Astrocyte (in vitro differentiated cells and primary cell): ENCODE measurements at regions not wholly inside any gene's neighbourhood (a gene's known extent, or its start where the extent isn't known, plus 50 kb on each side); places are given as distances from the start of the nearest gene placed in this dataset.

Source experiments
- DNase-seq: peaks from one replicate; pipeline ENCODE4 v3.0.0-alpha.2; 2010; ENCODE audit warnings: low read depth
- FAIRE-seq: peaks from 2 replicates; lab custom pipeline; 2011; peaks lifted over from hg19 to GRCh38; lab: Jason Lieb, UNC
- H2AFZ ChIP-seq: 2 replicates; pipeline ENCODE4 v1.6.0; 2012; ENCODE audit warnings: low read depth, low read length, inconsistent platforms
- H3K27ac ChIP-seq: 2 replicates; pipeline ENCODE4 v1.5.1; 2011; ENCODE audit warnings: low read depth, low read length, inconsistent platforms
- H3K27me3 ChIP-seq: 2 replicates; pipeline ENCODE4 v1.6.0; 2011; ENCODE audit warnings: low read length, inconsistent platforms; ENCODE audit not compliant: insufficient read depth
- H3K36me3 ChIP-seq: 2 replicates; pipeline ENCODE4 v1.5.1; 2011; ENCODE audit warnings: low read length, inconsistent platforms; ENCODE audit not compliant: insufficient read depth
- H3K4me1 ChIP-seq: 2 replicates; pipeline ENCODE4 v1.5.1; 2011; ENCODE audit warnings: low read length, inconsistent platforms; ENCODE audit not compliant: insufficient read depth
- H3K4me2 ChIP-seq: 2 replicates; pipeline ENCODE4 v1.6.0; 2012; ENCODE audit warnings: low read length, inconsistent platforms
- H3K4me3 ChIP-seq: 2 replicates; pipeline ENCODE4 v1.5.1; 2011; ENCODE audit warnings: low read depth, mild to moderate bottlenecking, low read length, inconsistent platforms; ENCODE audit not compliant: insufficient read depth
- H3K79me2 ChIP-seq: 2 replicates; pipeline ENCODE4 v1.6.0; 2012; ENCODE audit warnings: mild to moderate bottlenecking, low read length, inconsistent platforms; ENCODE audit not compliant: insufficient read depth
- H3K9ac ChIP-seq: 2 replicates; pipeline ENCODE4 v1.6.0; 2012; ENCODE audit warnings: mild to moderate bottlenecking, low read length, inconsistent platforms
- H3K9me3 ChIP-seq: 2 replicates; pipeline ENCODE4 v1.5.1; 2012; ENCODE audit warnings: low read depth, mild to moderate bottlenecking, low read length, inconsistent platforms; ENCODE audit not compliant: insufficient read depth
- H4K20me1 ChIP-seq: 2 replicates; pipeline ENCODE4 v1.6.0; 2012; ENCODE audit warnings: low read length, inconsistent platforms; ENCODE audit not compliant: insufficient read depth
- H3K27ac Mint-ChIP-seq: one replicate; pipeline ENCODE4 v1.8.0; 2021; ENCODE audit warnings: mild to moderate bottlenecking, mixed read lengths; ENCODE audit not compliant: unreplicated experiment
- H3K27me3 Mint-ChIP-seq: one replicate; pipeline ENCODE4 v1.8.0; 2021; ENCODE audit warnings: low read depth, mixed read lengths; ENCODE audit not compliant: unreplicated experiment
- H3K36me3 Mint-ChIP-seq: one replicate; pipeline ENCODE4 v1.8.0; 2021; ENCODE audit warnings: low read depth, mixed read lengths; ENCODE audit not compliant: unreplicated experiment
- H3K4me1 Mint-ChIP-seq: one replicate; pipeline ENCODE4 v1.8.0; 2021; ENCODE audit warnings: low read depth, mixed read lengths; ENCODE audit not compliant: unreplicated experiment
- H3K4me3 Mint-ChIP-seq: one replicate; pipeline ENCODE4 v1.8.0; 2021; ENCODE audit warnings: mild to moderate bottlenecking, moderate library complexity, mixed read lengths; ENCODE audit not compliant: unreplicated experiment
- H3K9me3 Mint-ChIP-seq: one replicate; pipeline ENCODE4 v1.8.0; 2021; ENCODE audit warnings: mild to moderate bottlenecking, mixed read lengths; ENCODE audit not compliant: unreplicated experiment
- EZH2 ChIP-seq: IDR thresholded peaks from 2 replicates; pipeline ENCODE4 v1.6.1; 2012; ENCODE audit warnings: mild to moderate bottlenecking, low read length, inconsistent platforms; ENCODE audit not compliant: insufficient read depth
- TF ChIP-seq, protein P1 (sequence below): IDR thresholded peaks from 2 replicates; pipeline ENCODE4 v1.5.1; 2011; ENCODE audit warnings: low read depth, mild to moderate bottlenecking, inconsistent platforms, low read length, moderate library complexity; ENCODE audit not compliant: insufficient read depth

DNA sequence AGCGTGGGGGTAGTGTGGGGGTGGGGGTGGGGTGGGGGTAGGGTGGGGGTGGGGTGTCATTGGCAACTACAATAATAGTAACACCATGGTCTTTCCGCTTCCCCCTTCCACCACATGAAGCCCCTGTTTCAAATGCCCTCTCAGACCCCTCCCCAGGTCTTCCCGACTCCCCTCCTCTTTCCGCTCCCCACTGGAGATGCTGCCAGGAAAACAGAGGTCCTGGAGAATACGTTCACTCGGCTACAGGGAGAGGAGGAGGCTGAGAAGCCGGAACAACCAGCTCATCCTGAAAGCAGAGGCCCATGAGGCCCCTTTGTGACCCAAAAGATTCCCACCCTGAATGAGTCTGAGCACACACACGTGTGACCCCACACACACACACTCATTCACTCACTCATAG, 75.4 kb downstream of the CPN2 start:
- Mint-ChIP-seq H3K4me3 (no peak overlapping the region), H3K9me3 (no peaks in the 10 kb centered on the region), H3K36me3 (no peaks in the 10 kb centered on the region), H3K27me3 (peaks cover 51% of the 10 kb centered on the region), H3K27ac (no peak overlapping the region), H3K4me1 (peaks cover 10% of the 10 kb centered on the region)
- TF ChIP-seq, protein P1, sequence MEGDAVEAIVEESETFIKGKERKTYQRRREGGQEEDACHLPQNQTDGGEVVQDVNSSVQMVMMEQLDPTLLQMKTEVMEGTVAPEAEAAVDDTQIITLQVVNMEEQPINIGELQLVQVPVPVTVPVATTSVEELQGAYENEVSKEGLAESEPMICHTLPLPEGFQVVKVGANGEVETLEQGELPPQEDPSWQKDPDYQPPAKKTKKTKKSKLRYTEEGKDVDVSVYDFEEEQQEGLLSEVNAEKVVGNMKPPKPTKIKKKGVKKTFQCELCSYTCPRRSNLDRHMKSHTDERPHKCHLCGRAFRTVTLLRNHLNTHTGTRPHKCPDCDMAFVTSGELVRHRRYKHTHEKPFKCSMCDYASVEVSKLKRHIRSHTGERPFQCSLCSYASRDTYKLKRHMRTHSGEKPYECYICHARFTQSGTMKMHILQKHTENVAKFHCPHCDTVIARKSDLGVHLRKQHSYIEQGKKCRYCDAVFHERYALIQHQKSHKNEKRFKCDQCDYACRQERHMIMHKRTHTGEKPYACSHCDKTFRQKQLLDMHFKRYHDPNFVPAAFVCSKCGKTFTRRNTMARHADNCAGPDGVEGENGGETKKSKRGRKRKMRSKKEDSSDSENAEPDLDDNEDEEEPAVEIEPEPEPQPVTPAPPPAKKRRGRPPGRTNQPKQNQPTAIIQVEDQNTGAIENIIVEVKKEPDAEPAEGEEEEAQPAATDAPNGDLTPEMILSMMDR, result no peak
- TF ChIP-seq EZH2, result no peak
- FAIRE-seq (no peak), DNase-seq (no peak)
- H3K36me3 ChIP-seq, result no peaks in the 10 kb centered on the region
- peaks cover 2% of the 10 kb centered on the region for H3K27me3 ChIP-seq
- H3K79me2 ChIP-seq, result no peaks in the 10 kb centered on the region
- H3K9me3 ChIP-seq, result no peaks in the 10 kb centered on the region
- peaks cover 36% of the 10 kb centered on the region for H3K4me1 ChIP-seq
- no peak overlapping the region for H3K4me2 ChIP-seq
- H4K20me1 ChIP-seq, result no peaks in the 10 kb centered on the region
- H3K9ac ChIP-seq, result no peak overlapping the region
- H3K4me3 ChIP-seq, result no peak overlapping the region
- no peak overlapping the region for H3K27ac ChIP-seq
- H2AFZ ChIP-seq, result no peak overlapping the region

DNA sequence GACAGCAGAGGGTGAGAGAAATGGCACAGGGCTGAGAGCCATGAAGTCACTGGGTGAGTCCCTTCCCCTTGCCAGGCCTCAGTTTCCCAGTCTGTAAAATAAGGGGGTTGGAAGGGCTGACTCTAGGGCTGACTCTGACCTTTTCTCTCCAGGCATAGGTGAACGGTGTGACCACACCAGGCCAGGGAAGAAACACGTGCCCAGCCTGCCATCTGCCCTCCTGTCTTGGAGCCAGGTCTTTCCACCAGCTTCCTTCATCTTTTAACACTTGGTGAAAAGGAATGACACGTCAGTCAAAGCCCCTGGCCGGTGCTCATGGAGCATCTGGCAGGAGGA, 74.4 kb downstream of the CPN2 start:
- H3K36me3 ChIP-seq, result no peaks in the 10 kb centered on the region
- H2AFZ ChIP-seq, result peak overlapping the region; percentile 0
- H3K79me2 ChIP-seq, result no peaks in the 10 kb centered on the region
- H3K9ac ChIP-seq, result no peak overlapping the region
- peaks cover 10% of the 10 kb centered on the region for H3K4me1 Mint-ChIP-seq
- no peaks in the 10 kb centered on the region for H3K9me3 Mint-ChIP-seq
- DNase-seq, result no peak
- H3K36me3 Mint-ChIP-seq, result no peaks in the 10 kb centered on the region
- TF ChIP-seq, protein P1, result no peak
- TF ChIP-seq EZH2, result no peak
- H3K4me3 ChIP-seq, result no peak overlapping the region
- no peak overlapping the region for H3K27ac Mint-ChIP-seq
- no peaks in the 10 kb centered on the region for H3K9me3 ChIP-seq
- H3K4me1 ChIP-seq, result peaks cover 30% of the 10 kb centered on the region
- peak overlapping the region; percentile 64 for H3K4me2 ChIP-seq
- no peak overlapping the region for H3K4me3 Mint-ChIP-seq
- no peak overlapping the region for H3K27ac ChIP-seq
- H4K20me1 ChIP-seq, result no peaks in the 10 kb centered on the region
- FAIRE-seq, result no peak
- H3K27me3 Mint-ChIP-seq, result peaks cover 61% of the 10 kb centered on the region
- peaks cover 2% of the 10 kb centered on the region for H3K27me3 ChIP-seq

DNA sequence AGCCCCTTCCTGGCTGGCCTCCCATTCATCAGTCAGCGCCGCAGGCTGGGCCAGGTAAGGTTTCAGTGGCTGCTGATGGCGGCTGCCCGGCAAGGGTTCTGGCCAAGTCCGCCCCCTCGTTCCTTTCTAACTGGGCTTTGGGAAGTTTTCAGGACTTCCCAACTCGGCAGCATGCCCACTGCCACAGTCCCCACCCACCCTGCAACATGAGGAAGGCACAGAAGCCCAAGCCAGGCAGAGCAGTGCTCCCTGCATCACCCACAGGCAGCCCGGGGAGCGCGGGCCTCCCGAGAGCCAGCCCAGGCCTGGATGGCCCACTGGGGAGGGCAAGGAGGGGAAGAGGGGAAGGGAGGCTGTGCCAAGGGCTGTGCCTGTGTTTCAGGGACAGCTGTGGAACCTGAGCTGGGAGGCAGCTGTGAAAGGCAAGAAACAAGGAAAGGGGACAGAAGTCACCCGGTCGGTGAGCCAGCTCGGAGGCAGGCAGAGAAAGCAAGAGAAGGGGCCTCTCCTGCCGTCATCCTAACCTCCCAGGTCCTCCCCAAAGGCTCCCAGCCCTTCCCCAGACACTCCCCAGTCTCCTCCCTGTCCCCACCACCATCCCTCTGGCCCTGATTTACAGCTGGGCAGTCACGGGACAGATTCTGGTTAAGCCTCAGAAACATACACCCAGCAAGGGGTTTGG, 73.9 kb downstream of the CPN2 start:
- Histone ChIP-seq H3K9ac (peak overlapping the region; percentile 56), H3K27ac (no peak overlapping the region), H3K79me2 (no peaks in the 10 kb centered on the region), H3K4me2 (peak overlapping the region; percentile 64), H3K4me3 (no peak overlapping the region), H3K27me3 (peaks cover 2% of the 10 kb centered on the region), H3K36me3 (no peaks in the 10 kb centered on the region), H2AFZ (peak overlapping the region; percentile 79), H3K4me1 (peaks cover 30% of the 10 kb centered on the region), H4K20me1 (no peaks in the 10 kb centered on the region), H3K9me3 (no peaks in the 10 kb centered on the region)
- TF ChIP-seq, protein P1, result no peak
- TF ChIP-seq EZH2, result no peak
- H3K27ac Mint-ChIP-seq, result no peak overlapping the region
- peaks cover 10% of the 10 kb centered on the region for H3K4me1 Mint-ChIP-seq
- DNase-seq (peak; percentile 83), FAIRE-seq (no peak)
- H3K27me3 Mint-ChIP-seq, result peaks cover 64% of the 10 kb centered on the region
- H3K4me3 Mint-ChIP-seq, result no peak overlapping the region
- no peaks in the 10 kb centered on the region for H3K36me3 Mint-ChIP-seq
- H3K9me3 Mint-ChIP-seq, result no peaks in the 10 kb centered on the region
